ENCODE measurements at regions not wholly inside any gene's neighbourhood (a gene's known extent, or its start where the extent isn't known, plus 50 kb on each side); places are given as distances from the start of the nearest gene placed in this dataset.

GRCh38 chr16:86045591-86045971 is 146.6 kb downstream of the IRF8 start:
- H3K4me3 ChIP-seq (ENCODE audit: low read length): no peak overlapping the region
- no peaks in the 10 kb centered on the region for H3K36me3 ChIP-seq (ENCODE audit: control insufficient read depth, insufficient read depth, low read length)
- WGBS (ENCODE audit: insufficient coverage): 88% methylated on average over 6 of the region's 8 CpGs
- H3K4me1 ChIP-seq (ENCODE audit: control insufficient read depth, insufficient read depth, low read length): peaks cover 9% of the 10 kb centered on the region
- H3K27ac ChIP-seq (ENCODE audit: low read length): no peak overlapping the region
- no peak for DNase-seq
- peaks cover 92% of the 10 kb centered on the region for H3K27me3 ChIP-seq (ENCODE audit: control insufficient read depth, insufficient read depth, low read length)
- H3K9me3 ChIP-seq (replicated peaks; ENCODE audit: control insufficient read depth, low read depth, low read length): no peaks in the 10 kb centered on the region

GRCh38 chr16:86046026-86046425 is 147.1 kb downstream of the IRF8 start:
- Histone ChIP-seq H3K9me3 (replicated peaks; ENCODE audit: control insufficient read depth, low read depth, low read length) (no peaks in the 10 kb centered on the region), H3K27ac (ENCODE audit: low read length) (no peak overlapping the region), H3K36me3 (ENCODE audit: control insufficient read depth, insufficient read depth, low read length) (no peaks in the 10 kb centered on the region), H3K27me3 (ENCODE audit: control insufficient read depth, insufficient read depth, low read length) (peaks cover 94% of the 10 kb centered on the region), H3K4me3 (ENCODE audit: low read length) (no peak overlapping the region), H3K4me1 (ENCODE audit: control insufficient read depth, insufficient read depth, low read length) (peaks cover 12% of the 10 kb centered on the region)
- 35% methylated on average over 2 of the region's 6 CpGs for WGBS (ENCODE audit: insufficient coverage)
- DNase-seq: no peak

GRCh38 chr16:86046667-86047270 is 147.8 kb downstream of the IRF8 start:
- Histone ChIP-seq H3K4me3 (ENCODE audit: low read length) (no peak overlapping the region), H3K27ac (ENCODE audit: low read length) (no peak overlapping the region), H3K36me3 (ENCODE audit: control insufficient read depth, insufficient read depth, low read length) (no peaks in the 10 kb centered on the region), H3K4me1 (ENCODE audit: control insufficient read depth, insufficient read depth, low read length) (peaks cover 19% of the 10 kb centered on the region), H3K9me3 (replicated peaks; ENCODE audit: control insufficient read depth, low read depth, low read length) (no peaks in the 10 kb centered on the region), H3K27me3 (ENCODE audit: control insufficient read depth, insufficient read depth, low read length) (peaks cover 99% of the 10 kb centered on the region)
- DNase-seq: no peak
- 42% methylated on average over 9 of the region's 9 CpGs for WGBS (ENCODE audit: insufficient coverage)

- Histone ChIP-seq H3K9me3 (replicated peaks; ENCODE audit: control insufficient read depth, low read depth, low read length) (no peaks in the 10 kb centered on the region), H3K4me3 (ENCODE audit: low read length) (no peak overlapping the region), H3K27ac (ENCODE audit: low read length) (no peak overlapping the region), H3K36me3 (ENCODE audit: control insufficient read depth, insufficient read depth, low read length) (no peaks in the 10 kb centered on the region), H3K27me3 (ENCODE audit: control insufficient read depth, insufficient read depth, low read length) (peaks cover 98% of the 10 kb centered on the region), H3K4me1 (ENCODE audit: control insufficient read depth, insufficient read depth, low read length) (peaks cover 20% of the 10 kb centered on the region)
- DNase-seq: no peak
- WGBS (ENCODE audit: insufficient coverage): 60% methylated on average over 4 of the region's 11 CpGs
Measured at GRCh38 chr16:86048221-86048620, 149.3 kb downstream of the IRF8 start.

GRCh38 chr16:86048882-86049585 is 150.1 kb downstream of the IRF8 start:
- no peak overlapping the region for H3K27ac ChIP-seq (ENCODE audit: low read length)
- WGBS (ENCODE audit: insufficient coverage): 93% methylated on average over 4 of the region's 11 CpGs
- H3K9me3 ChIP-seq (replicated peaks; ENCODE audit: control insufficient read depth, low read depth, low read length): no peaks in the 10 kb centered on the region
- H3K4me1 ChIP-seq (ENCODE audit: control insufficient read depth, insufficient read depth, low read length): peaks cover 20% of the 10 kb centered on the region
- peaks cover 90% of the 10 kb centered on the region for H3K27me3 ChIP-seq (ENCODE audit: control insufficient read depth, insufficient read depth, low read length)
- H3K4me3 ChIP-seq (ENCODE audit: low read length): no peak overlapping the region
- DNase-seq: no peak
- H3K36me3 ChIP-seq (ENCODE audit: control insufficient read depth, insufficient read depth, low read length): no peaks in the 10 kb centered on the region

- Histone ChIP-seq H3K4me3 (ENCODE audit: low read length) (no peak overlapping the region), H3K36me3 (ENCODE audit: control insufficient read depth, insufficient read depth, low read length) (no peaks in the 10 kb centered on the region), H3K9me3 (replicated peaks; ENCODE audit: control insufficient read depth, low read depth, low read length) (no peaks in the 10 kb centered on the region), H3K4me1 (ENCODE audit: control insufficient read depth, insufficient read depth, low read length) (peaks cover 20% of the 10 kb centered on the region), H3K27ac (ENCODE audit: low read length) (no peak overlapping the region), H3K27me3 (ENCODE audit: control insufficient read depth, insufficient read depth, low read length) (peaks cover 84% of the 10 kb centered on the region)
- 92% methylated on average over 10 of the region's 10 CpGs for WGBS (ENCODE audit: insufficient coverage)
- no peak for DNase-seq
Measured at GRCh38 chr16:86049641-86050040, 150.7 kb downstream of the IRF8 start.

GRCh38 chr16:86050111-86050510 is 151.1 kb downstream of the IRF8 start:
- WGBS (ENCODE audit: insufficient coverage): 66% methylated on average over 7 of the region's 8 CpGs
- Histone ChIP-seq H3K4me3 (ENCODE audit: low read length) (no peak overlapping the region), H3K4me1 (ENCODE audit: control insufficient read depth, insufficient read depth, low read length) (peaks cover 20% of the 10 kb centered on the region), H3K27me3 (ENCODE audit: control insufficient read depth, insufficient read depth, low read length) (peaks cover 82% of the 10 kb centered on the region), H3K36me3 (ENCODE audit: control insufficient read depth, insufficient read depth, low read length) (no peaks in the 10 kb centered on the region), H3K27ac (ENCODE audit: low read length) (no peak overlapping the region), H3K9me3 (replicated peaks; ENCODE audit: control insufficient read depth, low read depth, low read length) (no peaks in the 10 kb centered on the region)
- no peak for DNase-seq

- H3K36me3 ChIP-seq (ENCODE audit: control insufficient read depth, insufficient read depth, low read length): no peaks in the 10 kb centered on the region
- no peak for DNase-seq
- no peaks in the 10 kb centered on the region for H3K9me3 ChIP-seq (replicated peaks; ENCODE audit: control insufficient read depth, low read depth, low read length)
- peaks cover 20% of the 10 kb centered on the region for H3K4me1 ChIP-seq (ENCODE audit: control insufficient read depth, insufficient read depth, low read length)
- 55% methylated on average over 14 of the region's 18 CpGs for WGBS (ENCODE audit: insufficient coverage)
- peaks cover 77% of the 10 kb centered on the region for H3K27me3 ChIP-seq (ENCODE audit: control insufficient read depth, insufficient read depth, low read length)
- peak overlapping the region; percentile 29 for H3K27ac ChIP-seq (ENCODE audit: low read length)
- H3K4me3 ChIP-seq (ENCODE audit: low read length): no peak overlapping the region
Measured at GRCh38 chr16:86050591-86051367, 151.8 kb downstream of the IRF8 start.

- H3K4me1 ChIP-seq (ENCODE audit: control insufficient read depth, insufficient read depth, low read length): peaks cover 20% of the 10 kb centered on the region
- H3K36me3 ChIP-seq (ENCODE audit: control insufficient read depth, insufficient read depth, low read length): no peaks in the 10 kb centered on the region
- no peak overlapping the region for H3K4me3 ChIP-seq (ENCODE audit: low read length)
- H3K27me3 ChIP-seq (ENCODE audit: control insufficient read depth, insufficient read depth, low read length): peaks cover 69% of the 10 kb centered on the region
- peak; percentile 84 for DNase-seq
- 15% methylated on average over 15 of the region's 20 CpGs for WGBS (ENCODE audit: insufficient coverage)
- H3K27ac ChIP-seq (ENCODE audit: low read length): no peak overlapping the region
- H3K9me3 ChIP-seq (replicated peaks; ENCODE audit: control insufficient read depth, low read depth, low read length): no peaks in the 10 kb centered on the region
Measured at GRCh38 chr16:86051368-86052114, 152.6 kb downstream of the IRF8 start.

Measured in muscle of leg (tissue), 3 donors.